K562 (cell line): ENCODE measurements at regions not wholly inside any gene's neighbourhood (a gene's known extent, or its start where the extent isn't known, plus 50 kb on each side); places are given as distances from the start of the nearest gene placed in this dataset.

Source experiments
- ATAC-seq: fragments of 200-7000 bp; cut with Tn5 transposase; 3 replicates; pipeline ENCODE4 v1.9.1; 2020; ENCODE audit warnings: moderate library complexity
- BruUV-seq: library from RNA; stranded (reverse); fragments of 400-500 nt; replicated peaks from 2 replicates; lab custom pipeline; 2021; lab: Mats Ljungman, UMichigan
- CTCF ChIA-PET: fragments of 300-600 bp; formaldehyde crosslinking; extraction: SDS; loops from one replicate; lab custom pipeline; 2021; ENCODE audit warnings: low intra/inter-chr PET ratio; lab: Yijun Ruan, JAX
- POLR2A ChIA-PET: fragments of 300-600, 350-650 bp; sonication (Branson Sonifier 250); formaldehyde crosslinking; extraction: SDS; loops from one replicate; lab custom pipeline; 2021; ENCODE audit warnings: antibody characterized with exemption, inconsistent platforms; lab: Yijun Ruan, JAX
- DNase-seq, 4 experiments: peaks; one replicate each; pipeline versions ENCODE4 v3.0.0 to v3.0.0-alpha.2; 2011 to 2018; ENCODE audit warnings: low spot score in 3 of 4, mixed read lengths in 3 of 4; ENCODE audit errors: extremely low read depth in 1 of 4
- FAIRE-seq: peaks from 2 replicates; lab custom pipeline; 2011; peaks lifted over from hg19 to GRCh38; lab: Jason Lieb, UNC
- H2AFZ ChIP-seq: 2 replicates; pipeline ENCODE4 v1.6.0; 2011; ENCODE audit warnings: low read depth, low read length, control low read depth, inconsistent platforms
- H3K27ac ChIP-seq: fragments of 200-600 bp; 3 replicates; pipeline ENCODE4 v1.8.0; 2011; ENCODE audit warnings: low read depth, mild to moderate bottlenecking, control low read depth, inconsistent platforms, low read length, moderate library complexity, mixed read lengths; ENCODE audit errors: extremely low read depth
- H3K27me3 ChIP-seq, 2 experiments: fragments of 300-600 bp in 1 of 2; 2 replicates in 1 of 2; 3 replicates in 1 of 2; pipeline versions ENCODE4 v1.6.0 to v1.8.0; 2011; ENCODE audit warnings: inconsistent platforms in 2 of 2, low read length in 2 of 2, mild to moderate bottlenecking in 1 of 2, mixed read lengths in 1 of 2, moderate library complexity in 1 of 2; ENCODE audit not compliant: control insufficient read depth in 2 of 2, insufficient read depth in 2 of 2
- H3K36me3 ChIP-seq: fragments of 300-600 bp; 3 replicates; pipeline ENCODE4 v1.8.0; 2011; ENCODE audit warnings: mild to moderate bottlenecking, low read length, inconsistent platforms; ENCODE audit not compliant: control insufficient read depth, insufficient read depth
- H3K4me1 ChIP-seq, 2 experiments: fragments of 200-600 bp in 1 of 2; replicated peaks in 1 of 2; 2 replicates in 1 of 2; 3 replicates in 1 of 2; pipeline versions ENCODE4 v1.5.1 to v1.8.0; 2011; ENCODE audit warnings: inconsistent platforms in 2 of 2, low read length in 2 of 2, mild to moderate bottlenecking in 1 of 2, mixed read lengths in 1 of 2, moderate library complexity in 1 of 2; ENCODE audit not compliant: control insufficient read depth in 2 of 2, insufficient read depth in 2 of 2
- H3K4me2 ChIP-seq: 2 replicates; pipeline ENCODE4 v1.6.1; 2011; ENCODE audit warnings: low read length, control low read depth, inconsistent platforms, mixed read lengths; ENCODE audit not compliant: insufficient read depth
- H3K4me3 ChIP-seq: fragments of 200-600 bp; sonication (generic), shearing (Covaris generic); 2 replicates; pipeline ENCODE4 v1.5.1; 2016; ENCODE audit warnings: control low read depth, inconsistent platforms
- H3K79me2 ChIP-seq: fragments of 200-600 bp; 3 replicates; pipeline ENCODE4 v1.8.0; 2011; ENCODE audit warnings: low read length, inconsistent platforms; ENCODE audit not compliant: control insufficient read depth, insufficient read depth
- H3K9ac ChIP-seq, 2 experiments: 2 replicates each; pipeline versions ENCODE4 v1.6.0 to v1.6.1; 2011; ENCODE audit warnings: low read depth in 2 of 2, low read length in 2 of 2, control low read depth in 1 of 2, inconsistent platforms in 1 of 2, mild to moderate bottlenecking in 1 of 2, mixed read lengths in 1 of 2; ENCODE audit not compliant: insufficient read depth in 1 of 2
- H3K9me1 ChIP-seq: one replicate; pipeline ENCODE4 v1.6.0; 2011; ENCODE audit warnings: inconsistent platforms, mild to moderate bottlenecking, low read length, moderate library complexity; ENCODE audit not compliant: control insufficient read depth, insufficient read depth
- H3K9me3 ChIP-seq: replicated peaks from 2 replicates; pipeline ENCODE4 v1.5.1; 2011; ENCODE audit warnings: low read depth, low read length, inconsistent platforms; ENCODE audit not compliant: control insufficient read depth, insufficient read depth
- H4K20me1 ChIP-seq: replicated peaks from 2 replicates; pipeline ENCODE4 v1.6.1; 2011; ENCODE audit warnings: low read length, inconsistent platforms, mixed read lengths; ENCODE audit not compliant: control insufficient read depth, insufficient read depth
- CXXC5 ChIP-seq: fragments of 250-450 bp; sonication (Bioruptor Pico); IDR thresholded peaks from 2 replicates; pipeline ENCODE4 v1.8.0; 2022; ENCODE audit warnings: inconsistent platforms, mild to moderate bottlenecking, moderate library complexity
- DACH1 ChIP-seq: fragments of 450-650 bp; IDR thresholded peaks from 2 replicates; pipeline ENCODE4 v1.6.1; 2018; ENCODE audit not compliant: partially characterized antibody
- FOXK2 ChIP-seq, 2 experiments: fragments of 450-650 bp; IDR thresholded peaks in 1 of 2; conservative IDR thresholded peaks in 1 of 2; 2 replicates each; pipeline ENCODE4 v1.6.1; 2016; ENCODE audit warnings: low read depth in 2 of 2, mild to moderate bottlenecking in 1 of 2
- GTF2A2 ChIP-seq: IDR thresholded peaks from 2 replicates; pipeline ENCODE4 v1.6.1; 2016; ENCODE audit warnings: mild to moderate bottlenecking, missing genetic modification characterization, missing compliant biosample characterization
- HDAC1 ChIP-seq, 2 experiments: fragments of 450-650 bp; IDR thresholded peaks; 2 replicates each; pipeline ENCODE4 v1.6.1; 2016 to 2017; ENCODE audit warnings: inconsistent platforms in 1 of 2, mild to moderate bottlenecking in 1 of 2, moderate library complexity in 1 of 2
- PCBP2 ChIP-seq: fragments of 200-400 bp; formaldehyde crosslinking; IDR thresholded peaks from 2 replicates; pipeline ENCODE4 v1.6.1; 2018; ENCODE audit warnings: low read length, low read depth, mild to moderate bottlenecking, moderate library complexity; ENCODE audit not compliant: poor library complexity, severe bottlenecking
- POLR3A ChIP-seq: IDR thresholded peaks from 2 replicates; pipeline ENCODE4 v1.6.1; 2011; ENCODE audit warnings: borderline replicate concordance, mild to moderate bottlenecking, moderate library complexity; ENCODE audit not compliant: insufficient read length, insufficient read depth; ENCODE audit errors: extremely low read depth
- RBM22 ChIP-seq: fragments of 200-400 bp; formaldehyde crosslinking; IDR thresholded peaks from 2 replicates; pipeline ENCODE4 v1.6.1; 2018; ENCODE audit warnings: low read length, low read depth; ENCODE audit not compliant: poor library complexity, severe bottlenecking
- SP1 ChIP-seq: sonication (generic); formaldehyde crosslinking; IDR thresholded peaks from 2 replicates; pipeline ENCODE4 v1.8.1; 2022; ENCODE audit warnings: mild to moderate bottlenecking, missing genetic modification reagents
- SRSF3 ChIP-seq: fragments of 200-400 bp; formaldehyde crosslinking; IDR thresholded peaks from 2 replicates; pipeline ENCODE4 v1.6.1; 2016; ENCODE audit warnings: mild to moderate bottlenecking, low read length, moderate library complexity; ENCODE audit not compliant: insufficient read depth
- ZNF165 ChIP-seq: fragments of 250-450 bp; sonication (Bioruptor Pico); IDR thresholded peaks from 2 replicates; pipeline ENCODE4 v1.4.0; 2020; ENCODE audit warnings: borderline replicate concordance
- WGBS: fragments of 100-300 bp; shearing (Covaris generic); methylation state at CpG from one replicate; pipeline ENCODE4 v1.1.6; 2016; ENCODE audit warnings: low coverage, mixed read lengths; ENCODE audit not compliant: insufficient coverage; ENCODE audit errors: missing lambda C conversion rate; 5-methylcytosine and 5-hydroxymethylcytosine counted together
- in situ Hi-C: fragments of 300-500 bp; cut with MboI; formaldehyde crosslinking; loops from 4 replicates; pipeline ENCODE4 v1.15.0; 2018; ENCODE audit warnings: inconsistent platforms, mixed read lengths
- intact Hi-C: fragments of 100-400 bp; cut with micrococcal nuclease; formaldehyde crosslinking; loops from 2 replicates; pipeline ENCODE4 v1.14.2; 2022
- TF ChIP-seq, protein P1 (sequence below): fragments of 250-450 bp; sonication (Bioruptor Pico); IDR thresholded peaks from 2 replicates; pipeline ENCODE4 v1.9.0; 2021; ENCODE audit warnings: mild to moderate bottlenecking
- TF ChIP-seq, protein P2 (sequence below): fragments of 250-450 bp; sonication (Bioruptor Pico); IDR thresholded peaks from 2 replicates; pipeline ENCODE4 v1.8.0; 2021; ENCODE audit warnings: moderate library complexity, mild to moderate bottlenecking, inconsistent platforms
- TF ChIP-seq, protein P3 (sequence below): fragments of 250-450 bp; sonication (Bioruptor Pico); IDR thresholded peaks from 2 replicates; pipeline ENCODE4 v1.5.0; 2020; ENCODE audit warnings: mild to moderate bottlenecking, borderline replicate concordance
- TF ChIP-seq, protein P4 (sequence below): sonication (generic); formaldehyde crosslinking; IDR thresholded peaks from 2 replicates; pipeline ENCODE4 v1.8.0; 2022; ENCODE audit warnings: missing genetic modification reagents, mild to moderate bottlenecking, moderate library complexity, borderline replicate concordance

DNA sequence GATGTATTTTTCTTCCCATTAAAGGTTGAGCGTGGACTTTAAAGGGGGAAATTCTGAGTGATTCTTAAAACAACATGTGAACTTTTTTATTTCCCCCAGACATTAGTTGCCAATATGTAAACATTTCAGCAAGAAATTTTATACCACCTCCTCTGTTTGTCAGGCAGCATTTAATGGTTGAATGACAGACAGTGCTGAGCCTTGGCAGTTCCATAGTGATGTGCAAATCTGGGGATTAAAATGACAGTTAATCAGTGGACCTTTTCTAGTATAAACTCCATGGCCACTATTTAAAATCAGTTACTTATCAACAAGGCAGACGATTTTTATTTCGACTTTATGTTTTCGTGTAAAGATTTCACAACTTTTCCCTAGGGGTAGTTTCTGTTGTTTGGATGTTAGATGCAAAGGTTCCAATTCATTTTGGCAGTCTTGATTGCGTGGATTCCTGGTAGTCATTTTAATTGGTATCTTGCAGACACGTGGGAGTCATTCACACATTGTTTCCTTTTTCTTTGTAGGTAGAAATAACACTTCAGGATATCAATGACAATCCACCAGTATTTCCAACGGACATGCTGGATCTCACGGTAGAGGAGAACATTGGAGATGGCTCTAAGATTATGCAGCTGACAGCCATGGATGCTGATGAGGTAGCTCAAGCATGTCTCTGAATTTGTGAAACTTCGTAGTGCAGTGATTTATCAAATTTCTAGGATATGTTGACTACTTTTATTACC, 83.7 kb downstream of the FAT4 start (continued):
- TF ChIP-seq PCBP2: no peak

DNA sequence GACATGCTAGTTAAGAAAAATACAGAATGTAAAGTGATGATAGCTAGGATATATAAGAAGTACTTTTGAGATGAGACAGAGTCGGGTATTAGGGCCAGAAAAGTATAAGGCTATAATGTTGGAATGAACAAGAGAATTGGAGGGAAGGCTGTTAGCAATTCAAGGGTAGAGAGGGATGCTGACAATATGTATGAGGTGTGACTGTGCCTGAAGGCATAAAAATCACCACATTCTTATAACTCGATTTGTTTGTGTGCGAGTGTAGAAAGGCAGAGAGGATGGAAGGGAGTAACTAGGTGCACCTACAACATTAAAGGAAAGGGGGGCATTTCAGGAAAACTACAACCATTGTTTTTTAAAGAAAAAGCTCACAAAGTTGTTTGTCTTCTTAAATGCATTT, 86.0 kb downstream of the FAT4 start:
- Histone ChIP-seq H3K9me3 (no peaks in the 10 kb centered on the region), H3K79me2 (no peaks in the 10 kb centered on the region), H3K4me2 (no peak overlapping the region), H4K20me1 (no peaks in the 10 kb centered on the region), H3K27ac (no peak overlapping the region), H3K27me3 (no peaks in the 10 kb centered on the region), H3K4me1 (no peaks in the 10 kb centered on the region), H2AFZ (no peak overlapping the region), H3K36me3 (no peaks in the 10 kb centered on the region), H3K4me3 (no peak overlapping the region), H3K9me1 (no peaks in the 10 kb centered on the region), H3K9ac (no peak overlapping the region)
- in situ Hi-C loops: no loop called here
- intact Hi-C loops: no loop called here
- no TSS peak for BruUV-seq
- ATAC-seq (no peak), DNase-seq (no peak), FAIRE-seq (no peak)
- ChIA-PET POLR2A (no interaction called here), CTCF (no interaction called here)
- TF ChIP-seq POLR3A (no peak), SP1 (CRISPR knock-in tag) (no peak), RBM22 (no peak), SRSF3 (no peak), FOXK2 (conservative IDR thresholded peaks at IDR 0.05 in 1 of 2, IDR thresholded peaks at IDR 0.05 in 1 of 2; ENCODE audit: low read depth in 2 of 2) (no peak), DACH1 (no peak), HDAC1 (IDR thresholded peaks at IDR 0.05) (no peak), GTF2A2 (no peak), ZNF165 (CRISPR knock-in tag) (no peak), CXXC5 (CRISPR knock-in tag) (no peak)
- TF ChIP-seq, protein P1, sequence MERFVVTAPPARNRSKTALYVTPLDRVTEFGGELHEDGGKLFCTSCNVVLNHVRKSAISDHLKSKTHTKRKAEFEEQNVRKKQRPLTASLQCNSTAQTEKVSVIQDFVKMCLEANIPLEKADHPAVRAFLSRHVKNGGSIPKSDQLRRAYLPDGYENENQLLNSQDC (CRISPR knock-in tag): no peak
- TF ChIP-seq, protein P2, sequence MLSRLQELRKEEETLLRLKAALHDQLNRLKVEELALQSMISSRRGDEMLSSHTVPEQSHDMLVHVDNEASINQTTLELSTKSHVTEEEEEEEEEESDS: no peak
- TF ChIP-seq, protein P3, sequence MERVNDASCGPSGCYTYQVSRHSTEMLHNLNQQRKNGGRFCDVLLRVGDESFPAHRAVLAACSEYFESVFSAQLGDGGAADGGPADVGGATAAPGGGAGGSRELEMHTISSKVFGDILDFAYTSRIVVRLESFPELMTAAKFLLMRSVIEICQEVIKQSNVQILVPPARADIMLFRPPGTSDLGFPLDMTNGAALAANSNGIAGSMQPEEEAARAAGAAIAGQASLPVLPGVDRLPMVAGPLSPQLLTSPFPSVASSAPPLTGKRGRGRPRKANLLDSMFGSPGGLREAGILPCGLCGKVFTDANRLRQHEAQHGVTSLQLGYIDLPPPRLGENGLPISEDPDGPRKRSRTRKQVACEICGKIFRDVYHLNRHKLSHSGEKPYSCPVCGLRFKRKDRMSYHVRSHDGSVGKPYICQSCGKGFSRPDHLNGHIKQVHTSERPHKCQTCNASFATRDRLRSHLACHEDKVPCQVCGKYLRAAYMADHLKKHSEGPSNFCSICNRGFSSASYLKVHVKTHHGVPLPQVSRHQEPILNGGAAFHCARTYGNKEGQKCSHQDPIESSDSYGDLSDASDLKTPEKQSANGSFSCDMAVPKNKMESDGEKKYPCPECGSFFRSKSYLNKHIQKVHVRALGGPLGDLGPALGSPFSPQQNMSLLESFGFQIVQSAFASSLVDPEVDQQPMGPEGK (CRISPR knock-in tag): no peak
- TF ChIP-seq, protein P4, sequence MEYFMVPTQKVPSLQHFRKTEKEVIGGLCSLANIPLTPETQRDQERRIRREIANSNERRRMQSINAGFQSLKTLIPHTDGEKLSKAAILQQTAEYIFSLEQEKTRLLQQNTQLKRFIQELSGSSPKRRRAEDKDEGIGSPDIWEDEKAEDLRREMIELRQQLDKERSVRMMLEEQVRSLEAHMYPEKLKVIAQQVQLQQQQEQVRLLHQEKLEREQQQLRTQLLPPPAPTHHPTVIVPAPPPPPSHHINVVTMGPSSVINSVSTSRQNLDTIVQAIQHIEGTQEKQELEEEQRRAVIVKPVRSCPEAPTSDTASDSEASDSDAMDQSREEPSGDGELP: no peak
- WGBS: 0% methylated on average over 3 of the region's 3 CpGs
